ENCODE measurements at regions not wholly inside any gene's neighbourhood (a gene's known extent, or its start where the extent isn't known, plus 50 kb on each side); places are given as distances from the start of the nearest gene placed in this dataset.

- TF ChIP-seq, protein P1, sequence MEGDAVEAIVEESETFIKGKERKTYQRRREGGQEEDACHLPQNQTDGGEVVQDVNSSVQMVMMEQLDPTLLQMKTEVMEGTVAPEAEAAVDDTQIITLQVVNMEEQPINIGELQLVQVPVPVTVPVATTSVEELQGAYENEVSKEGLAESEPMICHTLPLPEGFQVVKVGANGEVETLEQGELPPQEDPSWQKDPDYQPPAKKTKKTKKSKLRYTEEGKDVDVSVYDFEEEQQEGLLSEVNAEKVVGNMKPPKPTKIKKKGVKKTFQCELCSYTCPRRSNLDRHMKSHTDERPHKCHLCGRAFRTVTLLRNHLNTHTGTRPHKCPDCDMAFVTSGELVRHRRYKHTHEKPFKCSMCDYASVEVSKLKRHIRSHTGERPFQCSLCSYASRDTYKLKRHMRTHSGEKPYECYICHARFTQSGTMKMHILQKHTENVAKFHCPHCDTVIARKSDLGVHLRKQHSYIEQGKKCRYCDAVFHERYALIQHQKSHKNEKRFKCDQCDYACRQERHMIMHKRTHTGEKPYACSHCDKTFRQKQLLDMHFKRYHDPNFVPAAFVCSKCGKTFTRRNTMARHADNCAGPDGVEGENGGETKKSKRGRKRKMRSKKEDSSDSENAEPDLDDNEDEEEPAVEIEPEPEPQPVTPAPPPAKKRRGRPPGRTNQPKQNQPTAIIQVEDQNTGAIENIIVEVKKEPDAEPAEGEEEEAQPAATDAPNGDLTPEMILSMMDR (IDR thresholded peaks at IDR 0.05; ENCODE audit: low read depth, low read length, missing input control) = no peak
- TF ChIP-seq, protein P2, sequence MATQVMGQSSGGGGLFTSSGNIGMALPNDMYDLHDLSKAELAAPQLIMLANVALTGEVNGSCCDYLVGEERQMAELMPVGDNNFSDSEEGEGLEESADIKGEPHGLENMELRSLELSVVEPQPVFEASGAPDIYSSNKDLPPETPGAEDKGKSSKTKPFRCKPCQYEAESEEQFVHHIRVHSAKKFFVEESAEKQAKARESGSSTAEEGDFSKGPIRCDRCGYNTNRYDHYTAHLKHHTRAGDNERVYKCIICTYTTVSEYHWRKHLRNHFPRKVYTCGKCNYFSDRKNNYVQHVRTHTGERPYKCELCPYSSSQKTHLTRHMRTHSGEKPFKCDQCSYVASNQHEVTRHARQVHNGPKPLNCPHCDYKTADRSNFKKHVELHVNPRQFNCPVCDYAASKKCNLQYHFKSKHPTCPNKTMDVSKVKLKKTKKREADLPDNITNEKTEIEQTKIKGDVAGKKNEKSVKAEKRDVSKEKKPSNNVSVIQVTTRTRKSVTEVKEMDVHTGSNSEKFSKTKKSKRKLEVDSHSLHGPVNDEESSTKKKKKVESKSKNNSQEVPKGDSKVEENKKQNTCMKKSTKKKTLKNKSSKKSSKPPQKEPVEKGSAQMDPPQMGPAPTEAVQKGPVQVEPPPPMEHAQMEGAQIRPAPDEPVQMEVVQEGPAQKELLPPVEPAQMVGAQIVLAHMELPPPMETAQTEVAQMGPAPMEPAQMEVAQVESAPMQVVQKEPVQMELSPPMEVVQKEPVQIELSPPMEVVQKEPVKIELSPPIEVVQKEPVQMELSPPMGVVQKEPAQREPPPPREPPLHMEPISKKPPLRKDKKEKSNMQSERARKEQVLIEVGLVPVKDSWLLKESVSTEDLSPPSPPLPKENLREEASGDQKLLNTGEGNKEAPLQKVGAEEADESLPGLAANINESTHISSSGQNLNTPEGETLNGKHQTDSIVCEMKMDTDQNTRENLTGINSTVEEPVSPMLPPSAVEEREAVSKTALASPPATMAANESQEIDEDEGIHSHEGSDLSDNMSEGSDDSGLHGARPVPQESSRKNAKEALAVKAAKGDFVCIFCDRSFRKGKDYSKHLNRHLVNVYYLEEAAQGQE (IDR thresholded peaks at IDR 0.05) = no peak
- TF ChIP-seq, protein P3, sequence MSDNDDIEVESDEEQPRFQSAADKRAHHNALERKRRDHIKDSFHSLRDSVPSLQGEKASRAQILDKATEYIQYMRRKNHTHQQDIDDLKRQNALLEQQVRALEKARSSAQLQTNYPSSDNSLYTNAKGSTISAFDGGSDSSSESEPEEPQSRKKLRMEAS (IDR thresholded peaks at IDR 0.05) = no peak
- TF ChIP-seq JUND (IDR thresholded peaks at IDR 0.05) (no peak), FOXA1 (IDR thresholded peaks at IDR 0.05) (no peak), GABPA (IDR thresholded peaks at IDR 0.05 in 1 of 2, conservative IDR thresholded peaks at IDR 0.05 in 1 of 2) (no peak), SP1 (IDR thresholded peaks at IDR 0.05) (no peak), YY1 (IDR thresholded peaks at IDR 0.05) (no peak), EGR1 (IDR thresholded peaks at IDR 0.05; ENCODE audit: low read depth in 2 of 2) (no peak)
- TF ChIP-seq, protein P4, sequence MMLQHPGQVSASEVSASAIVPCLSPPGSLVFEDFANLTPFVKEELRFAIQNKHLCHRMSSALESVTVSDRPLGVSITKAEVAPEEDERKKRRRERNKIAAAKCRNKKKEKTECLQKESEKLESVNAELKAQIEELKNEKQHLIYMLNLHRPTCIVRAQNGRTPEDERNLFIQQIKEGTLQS (IDR thresholded peaks at IDR 0.05) = no peak
- TF ChIP-seq, protein P5, sequence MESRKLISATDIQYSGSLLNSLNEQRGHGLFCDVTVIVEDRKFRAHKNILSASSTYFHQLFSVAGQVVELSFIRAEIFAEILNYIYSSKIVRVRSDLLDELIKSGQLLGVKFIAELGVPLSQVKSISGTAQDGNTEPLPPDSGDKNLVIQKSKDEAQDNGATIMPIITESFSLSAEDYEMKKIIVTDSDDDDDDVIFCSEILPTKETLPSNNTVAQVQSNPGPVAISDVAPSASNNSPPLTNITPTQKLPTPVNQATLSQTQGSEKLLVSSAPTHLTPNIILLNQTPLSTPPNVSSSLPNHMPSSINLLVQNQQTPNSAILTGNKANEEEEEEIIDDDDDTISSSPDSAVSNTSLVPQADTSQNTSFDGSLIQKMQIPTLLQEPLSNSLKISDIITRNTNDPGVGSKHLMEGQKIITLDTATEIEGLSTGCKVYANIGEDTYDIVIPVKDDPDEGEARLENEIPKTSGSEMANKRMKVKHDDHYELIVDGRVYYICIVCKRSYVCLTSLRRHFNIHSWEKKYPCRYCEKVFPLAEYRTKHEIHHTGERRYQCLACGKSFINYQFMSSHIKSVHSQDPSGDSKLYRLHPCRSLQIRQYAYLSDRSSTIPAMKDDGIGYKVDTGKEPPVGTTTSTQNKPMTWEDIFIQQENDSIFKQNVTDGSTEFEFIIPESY (IDR thresholded peaks at IDR 0.05) = no peak
Measured at GRCh38 chr3:144466114-144466513, 494.5 kb downstream of the DIPK2A start.
